Dermis microvascular lymphatic vessel endothelial cell (primary cell): ENCODE measurements at regions not wholly inside any gene's neighbourhood (a gene's known extent, or its start where the extent isn't known, plus 50 kb on each side); places are given as distances from the start of the nearest gene placed in this dataset.

Source experiments
- DNase-seq, 2 donors: peaks; one replicate each; pipeline versions ENCODE4 v3.0.0 to v3.0.0-alpha.2; 2010; ENCODE audit warnings: low read depth in 2 of 2

- no peak for DNase-seq
Measured at GRCh38 chr5:167451076-167451475, 840.4 kb upstream of the WWC1 start.

DNA sequence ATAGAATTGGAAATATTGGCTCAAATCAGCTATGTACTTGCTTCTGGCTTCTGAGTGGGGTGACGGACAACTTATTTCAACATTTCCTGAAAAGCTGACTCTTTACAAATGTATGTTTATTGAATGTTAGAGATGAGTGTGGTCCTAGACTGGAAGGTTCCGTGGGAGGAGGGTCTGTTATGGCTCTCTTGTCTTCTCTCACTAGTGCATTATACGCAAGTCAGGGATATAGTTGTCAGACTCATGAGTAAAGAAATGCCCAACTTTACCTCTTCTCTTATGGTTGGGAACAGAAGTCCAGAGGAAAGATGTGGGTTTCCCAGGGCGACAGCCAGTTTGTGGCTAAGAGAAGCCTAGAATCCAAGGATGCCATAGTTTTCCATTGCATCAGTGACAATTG is 839.3 kb upstream of the WWC1 start:
- no peak for DNase-seq

- DNase-seq: no peak
Measured at GRCh38 chr5:167453246-167454030, 838.0 kb upstream of the WWC1 start.

DNA sequence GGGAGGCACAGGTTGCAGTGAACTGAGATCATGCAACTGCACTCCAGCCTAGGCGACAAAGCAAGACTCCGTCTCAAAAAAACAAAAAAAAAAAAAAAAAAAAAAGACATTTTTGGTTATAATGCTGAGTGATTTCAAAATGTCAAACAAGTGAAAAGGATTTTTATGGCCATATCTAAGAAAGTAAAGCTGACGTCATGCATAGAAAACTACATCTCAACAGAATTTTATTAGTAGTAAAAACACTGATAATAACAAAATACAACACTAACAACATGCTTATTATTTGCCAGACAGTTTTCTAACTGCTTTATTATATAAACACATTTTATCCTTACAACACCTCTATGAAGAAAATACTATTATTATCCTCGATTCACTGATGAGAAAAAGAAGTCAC is 833.0 kb upstream of the WWC1 start:
- no peak for DNase-seq

GRCh38 chr5:167460449-167461020 is 830.9 kb upstream of the WWC1 start:
- DNase-seq: no peak

DNA sequence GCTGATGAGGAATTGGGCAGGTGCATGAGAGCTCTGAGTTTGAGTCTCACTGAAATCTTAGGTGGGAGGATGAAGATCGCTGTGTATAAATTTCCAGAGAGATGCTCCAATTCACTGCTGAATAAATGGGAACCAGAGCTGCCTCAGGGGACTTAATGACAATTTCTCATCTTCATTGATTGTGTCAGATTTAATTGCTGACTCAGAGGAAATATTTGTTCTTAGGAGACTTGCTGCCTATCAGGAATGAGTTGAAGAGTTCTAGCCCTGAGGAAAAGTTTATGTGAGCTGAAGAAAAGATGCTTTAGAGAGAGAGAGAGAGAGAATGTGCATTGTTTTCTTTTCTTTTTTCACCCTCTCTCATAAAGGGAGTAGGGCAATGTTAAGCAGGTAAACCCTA is 827.5 kb upstream of the WWC1 start:
- DNase-seq: no peak

DNA sequence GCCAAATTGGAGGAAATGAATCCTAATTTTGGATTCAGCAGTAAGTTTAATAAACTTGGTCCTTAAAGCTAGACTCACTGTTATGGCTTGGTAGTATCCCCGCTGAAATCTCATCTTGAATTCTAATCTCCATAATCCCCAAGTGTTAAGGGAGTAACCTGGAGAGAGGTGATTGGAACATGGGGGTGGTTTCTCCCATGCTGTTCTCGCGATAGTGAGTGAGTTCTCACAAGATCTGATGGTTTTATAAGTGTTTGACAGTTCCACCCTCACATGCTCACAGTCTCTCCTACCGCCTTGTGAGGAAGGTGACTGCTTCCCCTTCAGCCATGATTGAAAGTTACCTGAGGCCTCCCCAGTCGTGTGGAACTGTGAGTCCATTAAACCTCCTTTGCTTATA is 824.5 kb upstream of the WWC1 start:
- DNase-seq: no peak

DNA sequence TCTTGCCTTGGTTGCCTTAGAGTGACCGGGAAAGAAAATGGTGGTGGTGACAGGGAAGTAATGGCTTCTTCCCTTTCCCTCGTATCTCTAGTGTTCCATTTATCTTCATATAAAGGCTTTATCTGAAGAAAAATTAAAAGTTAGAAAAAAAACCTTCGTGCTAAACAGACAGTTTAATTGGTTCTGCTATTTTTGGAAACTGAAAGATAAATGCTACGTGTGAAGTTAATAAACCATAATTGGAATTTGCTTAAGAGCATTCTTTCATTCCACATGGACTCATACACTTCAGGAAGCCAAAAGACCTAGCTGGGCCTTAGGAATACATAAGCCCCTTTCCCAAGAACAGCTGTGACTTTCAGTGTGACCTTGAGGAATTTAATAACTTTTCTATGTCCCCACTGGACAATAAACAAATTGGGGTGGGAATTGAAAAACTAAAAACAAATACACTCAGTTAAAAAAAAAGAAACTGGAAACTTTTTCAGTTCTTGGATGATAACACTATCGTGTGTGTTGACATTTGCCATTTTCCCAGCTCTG is 818.8 kb upstream of the WWC1 start:
- no peak for DNase-seq

GRCh38 chr5:167478188-167478587 is 813.3 kb upstream of the WWC1 start:
- no peak for DNase-seq

DNA sequence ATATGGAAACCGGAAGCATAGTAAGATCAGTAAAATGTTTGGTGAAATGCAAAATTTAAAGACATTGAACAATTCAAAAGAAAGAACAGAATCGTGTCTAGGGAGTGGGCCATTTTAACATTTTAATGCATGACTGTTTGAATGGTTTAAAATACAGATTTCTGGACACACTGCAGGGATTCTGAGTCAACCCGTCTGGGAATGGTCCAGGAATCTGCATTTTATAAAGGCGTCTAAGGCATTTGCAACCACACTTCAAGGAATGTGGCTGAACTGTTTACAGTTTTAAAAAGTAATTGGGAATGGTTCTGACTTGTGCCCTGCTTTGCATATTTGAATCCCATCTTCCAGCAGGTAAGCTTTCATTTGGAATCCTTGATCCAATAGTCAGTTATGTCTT is 811.7 kb upstream of the WWC1 start:
- DNase-seq: no peak

GRCh38 chr5:167481345-167481744 is 810.1 kb upstream of the WWC1 start:
- no peak for DNase-seq

DNA sequence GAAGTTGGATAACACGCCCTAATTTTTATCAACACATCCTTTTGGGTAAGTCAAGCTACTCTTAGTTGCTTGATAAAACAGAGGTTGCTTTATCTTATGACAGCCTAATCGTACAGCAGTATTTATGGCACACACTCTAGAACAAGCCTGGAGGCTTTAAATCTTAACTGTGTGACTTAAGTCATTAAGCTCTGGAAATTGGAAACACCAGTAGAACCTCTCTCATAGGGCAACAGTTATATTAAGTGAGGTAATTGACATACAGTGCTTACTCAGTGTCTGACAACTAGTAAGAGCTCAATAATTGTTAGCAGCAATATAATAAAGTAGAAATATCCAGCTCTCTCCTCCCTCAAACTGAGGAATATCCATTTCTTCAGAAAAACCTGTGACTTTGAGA is 808.9 kb upstream of the WWC1 start:
- DNase-seq: no peak

GRCh38 chr5:167485061-167485774 is 806.2 kb upstream of the WWC1 start:
- no peak for DNase-seq

DNA sequence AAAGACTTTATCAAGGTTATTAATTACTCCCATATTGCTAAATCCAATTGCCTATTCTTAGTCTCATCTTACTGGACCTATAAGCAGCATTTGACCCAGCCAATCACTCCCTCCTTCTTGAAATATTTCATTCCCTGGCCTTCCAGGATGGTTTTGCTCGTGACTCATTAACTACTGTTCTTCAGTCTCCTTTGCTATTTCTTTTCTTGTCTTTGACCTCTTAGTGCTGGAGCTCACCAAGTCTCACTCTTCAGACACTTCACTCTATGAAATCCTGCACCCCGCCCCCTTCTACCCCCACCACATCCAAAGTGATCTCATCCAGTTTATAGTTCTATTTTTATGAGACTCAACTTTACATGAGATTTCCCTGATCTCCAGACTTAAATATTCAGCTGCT is 803.1 kb upstream of the WWC1 start:
- no peak for DNase-seq

DNA sequence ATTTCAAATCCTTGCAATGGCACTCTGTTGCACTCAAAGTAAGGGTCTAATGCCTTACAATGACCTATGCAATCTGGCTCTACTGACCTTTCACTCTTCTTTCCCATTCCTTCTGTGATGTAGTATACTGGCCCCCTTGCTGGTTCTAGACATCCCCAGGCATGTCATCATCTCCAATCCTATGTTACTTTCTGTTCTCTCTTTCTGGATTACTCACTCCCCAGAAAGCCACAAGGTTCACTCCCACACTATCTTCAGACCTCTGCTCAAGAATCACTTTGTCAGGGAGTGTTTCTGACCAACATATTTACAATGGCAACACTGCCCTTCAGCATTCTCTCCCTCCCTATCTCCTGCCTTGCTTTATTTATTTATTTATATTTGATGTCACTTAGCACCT is 802.2 kb upstream of the WWC1 start:
- DNase-seq: no peak

GRCh38 chr5:167503926-167504720 is 787.3 kb upstream of the WWC1 start:
- DNase-seq: no peak

GRCh38 chr5:167507463-167508233 is 783.8 kb upstream of the WWC1 start:
- no peak for DNase-seq

- no peak for DNase-seq
Measured at GRCh38 chr5:167509076-167509475, 782.4 kb upstream of the WWC1 start.

DNA sequence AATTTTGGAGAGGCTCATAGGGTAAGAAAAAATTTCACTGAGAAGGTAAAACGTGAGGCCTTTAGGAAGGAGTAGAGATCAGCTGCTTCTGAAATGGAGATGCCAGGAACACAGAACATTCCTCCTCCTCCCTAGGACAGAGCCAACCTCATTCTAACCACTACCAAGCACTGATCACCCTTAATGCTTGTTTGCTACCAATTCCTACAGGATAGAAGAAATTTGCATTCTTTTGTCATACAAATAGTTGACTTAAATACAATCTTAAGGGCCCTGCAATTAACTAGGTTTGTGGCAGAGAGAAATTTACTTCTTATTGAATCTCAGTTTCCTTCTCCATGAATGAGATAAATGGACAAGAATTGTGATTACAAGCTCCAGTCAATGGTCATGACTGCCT is 780.2 kb upstream of the WWC1 start:
- DNase-seq: no peak

DNA sequence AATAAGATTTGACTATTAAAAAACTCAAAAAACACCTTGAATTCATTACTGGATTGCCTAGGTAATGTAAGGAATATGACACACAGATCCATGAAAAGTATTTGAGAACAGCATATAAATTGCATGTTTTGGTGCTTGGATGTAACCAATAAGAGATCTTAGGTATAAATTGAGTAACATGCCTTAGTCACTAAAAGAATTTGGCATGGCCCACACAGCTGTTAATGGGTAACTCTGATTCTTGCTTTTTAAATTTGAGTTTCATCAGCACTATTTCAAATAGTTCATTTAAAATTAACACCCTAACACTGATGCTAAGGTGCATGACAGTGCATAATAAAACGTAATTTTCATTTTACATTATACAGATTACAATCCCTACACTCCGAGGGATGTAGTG is 779.3 kb upstream of the WWC1 start:
- no peak for DNase-seq

DNA sequence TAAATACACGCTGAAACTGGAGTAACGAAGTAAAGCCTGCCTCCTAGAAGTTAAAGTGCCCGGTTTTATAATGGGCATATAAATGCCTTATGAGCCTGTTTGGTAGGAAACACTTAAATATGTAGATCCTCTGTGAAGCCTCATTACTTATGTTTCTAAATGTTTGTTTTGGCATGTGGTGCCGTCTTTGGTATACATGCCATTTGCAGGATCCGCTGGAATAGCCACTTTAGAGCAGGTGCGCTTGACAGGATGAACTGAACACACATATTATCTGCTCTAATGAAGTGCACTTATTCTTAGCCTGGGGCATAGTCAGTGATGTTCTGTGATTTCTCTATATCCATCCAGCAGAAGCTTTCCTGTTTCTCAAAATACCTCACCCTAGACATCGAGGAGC is 778.1 kb upstream of the WWC1 start:
- no peak for DNase-seq
